IMR-90 (cell line): ENCODE measurements at regions not wholly inside any gene's neighbourhood (a gene's known extent, or its start where the extent isn't known, plus 50 kb on each side); places are given as distances from the start of the nearest gene placed in this dataset.

Experiments
- ATAC-seq: fragments of 200-7000 bp; cut with Tn5 transposase; 2 replicates; pipeline ENCODE4 v1.9.1; 2020; ENCODE audit warnings: low read depth, mild to moderate bottlenecking, moderate library complexity
- BruUV-seq: library from RNA; stranded (reverse); fragments of 400-500 nt; replicated peaks from 2 replicates; lab custom pipeline; 2021; lab: Mats Ljungman, UMichigan
- CTCF ChIA-PET: fragments of 300-600 bp; formaldehyde crosslinking; extraction: SDS; loops from one replicate; lab custom pipeline; 2021; ENCODE audit warnings: antibody characterized with exemption; lab: Yijun Ruan, JAX
- POLR2A ChIA-PET: fragments of 300-600 bp; sonication (Branson Sonifier 250); formaldehyde crosslinking; loops from one replicate; lab custom pipeline; 2022; ENCODE audit warnings: antibody characterized with exemption; ENCODE audit not compliant: unreplicated experiment; lab: Charles Lee
- DNase-seq: peaks from one replicate; pipeline ENCODE4 v3.0.0; 2013
- H2AFZ ChIP-seq: replicated peaks from 2 replicates; pipeline ENCODE3; 2013; ENCODE audit warnings: low read length, mild to moderate bottlenecking; ENCODE audit not compliant: poor library complexity
- H2AK5ac ChIP-seq: 2 replicates; pipeline ENCODE4 v1.6.1; 2013; ENCODE audit warnings: low read depth, low read length, inconsistent platforms
- H2AK9ac ChIP-seq: replicated peaks from 2 replicates; pipeline ENCODE3; 2013; ENCODE audit warnings: mild to moderate bottlenecking, low read depth, low read length, moderate library complexity; ENCODE audit not compliant: poor library complexity
- H2BK120ac ChIP-seq: 2 replicates; pipeline ENCODE4 v1.6.1; 2013; ENCODE audit warnings: low read depth, low read length, inconsistent platforms
- H2BK15ac ChIP-seq: 3 replicates; pipeline ENCODE4 v1.6.1; 2013; ENCODE audit warnings: low read depth, low read length, inconsistent platforms
- H2BK20ac ChIP-seq: 2 replicates; pipeline ENCODE4 v1.6.1; 2013; ENCODE audit warnings: low read depth, mild to moderate bottlenecking, inconsistent platforms, low read length, moderate library complexity
- H2BK5ac ChIP-seq: 2 replicates; pipeline ENCODE4 v1.6.1; 2013; ENCODE audit warnings: mild to moderate bottlenecking, low read depth, low read length, inconsistent platforms; ENCODE audit not compliant: poor library complexity, severe bottlenecking
- H3K14ac ChIP-seq: replicated peaks from 2 replicates; pipeline ENCODE4 v1.6.1; 2013; ENCODE audit warnings: low read depth, low read length, inconsistent platforms
- H3K18ac ChIP-seq: 2 replicates; pipeline ENCODE4 v1.6.1; 2013; ENCODE audit warnings: low read depth, low read length, control low read depth
- H3K23ac ChIP-seq: 2 replicates; pipeline ENCODE4 v1.6.1; 2013; ENCODE audit warnings: low read depth, low read length, inconsistent platforms
- H3K27ac ChIP-seq: 2 replicates; pipeline ENCODE4 v1.5.1; 2013; ENCODE audit warnings: mild to moderate bottlenecking, control low read depth, low read length; ENCODE audit not compliant: insufficient read depth
- H3K27me3 ChIP-seq: 2 replicates; pipeline ENCODE4 v1.6.1; 2013; ENCODE audit warnings: low read length; ENCODE audit not compliant: control insufficient read depth, insufficient read depth
- H3K36me3 ChIP-seq: 2 replicates; pipeline ENCODE4 v1.6.1; 2013; ENCODE audit warnings: low read length, mixed read lengths; ENCODE audit not compliant: control insufficient read depth, insufficient read depth
- H3K4ac ChIP-seq: 2 replicates; pipeline ENCODE4 v1.6.1; 2013; ENCODE audit warnings: low read depth, low read length, inconsistent platforms
- H3K4me1 ChIP-seq: 2 replicates; pipeline ENCODE4 v1.6.1; 2013; ENCODE audit warnings: low read length, mixed read lengths; ENCODE audit not compliant: control insufficient read depth, insufficient read depth
- H3K4me2 ChIP-seq: 2 replicates; pipeline ENCODE4 v1.6.1; 2013; ENCODE audit warnings: low read depth, mild to moderate bottlenecking, control low read depth, low read length, moderate library complexity
- H3K4me3 ChIP-seq: 2 replicates; pipeline ENCODE4 v1.5.1; 2013; ENCODE audit warnings: low read depth, mild to moderate bottlenecking, control low read depth, low read length, moderate library complexity; ENCODE audit not compliant: insufficient read depth
- H3K56ac ChIP-seq: 2 replicates; pipeline ENCODE4 v1.6.1; 2013; ENCODE audit warnings: low read length, inconsistent platforms; ENCODE audit not compliant: insufficient read depth; ENCODE audit errors: extremely low read depth
- H3K79me1 ChIP-seq, 2 experiments: 2 replicates each; pipeline ENCODE4 v1.6.1; 2013; ENCODE audit warnings: low read length in 2 of 2, inconsistent platforms in 1 of 2, low read depth in 1 of 2
- H3K9ac ChIP-seq: 2 replicates; pipeline ENCODE4 v1.6.1; 2013; ENCODE audit warnings: low read depth, low read length, control low read depth
- H3K9me1 ChIP-seq: 2 replicates; pipeline ENCODE4 v1.6.1; 2013; ENCODE audit warnings: low read length, inconsistent platforms; ENCODE audit not compliant: insufficient read depth
- H3K9me3 ChIP-seq: 2 replicates; pipeline ENCODE4 v1.6.1; 2013; ENCODE audit warnings: low read length; ENCODE audit not compliant: control insufficient read depth, insufficient read depth
- H4K20me1 ChIP-seq: 2 replicates; pipeline ENCODE4 v1.6.1; 2013; ENCODE audit warnings: low read length, inconsistent platforms; ENCODE audit not compliant: insufficient read depth
- H4K5ac ChIP-seq: 2 replicates; pipeline ENCODE4 v1.6.1; 2013; ENCODE audit warnings: mild to moderate bottlenecking, low read depth, low read length, control low read depth
- H4K8ac ChIP-seq, 2 experiments: 2 replicates each; pipeline ENCODE4 v1.6.1; 2013; ENCODE audit warnings: low read depth in 2 of 2, low read length in 2 of 2, control low read depth in 1 of 2, inconsistent platforms in 1 of 2
- H4K91ac ChIP-seq: 2 replicates; pipeline ENCODE4 v1.6.1; 2013; ENCODE audit warnings: low read depth, low read length, inconsistent platforms; ENCODE audit not compliant: insufficient read depth
- BHLHE40 ChIP-seq: fragments of 150-350 bp; IDR thresholded peaks from 2 replicates; pipeline ENCODE4 v1.6.1; 2016; ENCODE audit warnings: mild to moderate bottlenecking, low read depth, low read length
- CEBPB ChIP-seq: IDR thresholded peaks from 2 replicates; pipeline ENCODE4 v1.6.1; 2012; ENCODE audit warnings: low read depth, low read length, improper control_type of control experiment
- CHD1 ChIP-seq: IDR thresholded peaks from 2 replicates; pipeline ENCODE4 v1.6.1; 2012; ENCODE audit warnings: low read depth, low read length, improper control_type of control experiment
- CTCF ChIP-seq: conservative IDR thresholded peaks from 2 replicates; pipeline ENCODE4 v1.5.1; 2012; ENCODE audit warnings: mild to moderate bottlenecking, low read depth, low read length, improper control_type of control experiment
- ELK1 ChIP-seq: fragments of 150-350 bp; IDR thresholded peaks from 2 replicates; pipeline ENCODE4 v1.6.1; 2016; ENCODE audit warnings: low read depth, mild to moderate bottlenecking, low read length, moderate library complexity, borderline replicate concordance
- FOS ChIP-seq: fragments of 150-350 bp; IDR thresholded peaks from 2 replicates; pipeline ENCODE4 v1.6.1; 2016; ENCODE audit warnings: low read depth, low read length
- MAFK ChIP-seq: IDR thresholded peaks from 2 replicates; pipeline ENCODE4 v1.6.1; 2012; ENCODE audit warnings: low read depth, low read length, improper control_type of control experiment
- MAZ ChIP-seq: IDR thresholded peaks from 2 replicates; pipeline ENCODE4 v1.6.1; 2012; ENCODE audit warnings: low read depth, mild to moderate bottlenecking, low read length, improper control_type of control experiment, moderate library complexity, borderline replicate concordance
- MXI1 ChIP-seq: IDR thresholded peaks from 2 replicates; pipeline ENCODE4 v1.6.1; 2012; ENCODE audit warnings: low read depth, mild to moderate bottlenecking, low read length, moderate library complexity, borderline replicate concordance
- NFE2L2 ChIP-seq: fragments of 150-350 bp; IDR thresholded peaks from 2 replicates; pipeline ENCODE4 v1.6.1; 2016; ENCODE audit warnings: low read depth, mild to moderate bottlenecking, low read length
- POLR2A ChIP-seq: IDR thresholded peaks from 2 replicates; pipeline ENCODE4 v1.6.1; 2012; ENCODE audit warnings: mild to moderate bottlenecking, low read depth, low read length
- RAD21 ChIP-seq: IDR thresholded peaks from 2 replicates; pipeline ENCODE4 v1.6.1; 2012; ENCODE audit warnings: low read length, improper control_type of control experiment
- RCOR1 ChIP-seq: IDR thresholded peaks from 2 replicates; pipeline ENCODE4 v1.6.1; 2012; ENCODE audit warnings: mild to moderate bottlenecking, low read length, improper control_type of control experiment; ENCODE audit not compliant: insufficient replicate concordance
- RFX5 ChIP-seq: IDR thresholded peaks from 2 replicates; pipeline ENCODE4 v1.8.0; 2012; ENCODE audit warnings: low read depth, mild to moderate bottlenecking, low read length, moderate library complexity
- SMC3 ChIP-seq: fragments of 150-350 bp; IDR thresholded peaks from 2 replicates; pipeline ENCODE4 v1.6.1; 2016; ENCODE audit warnings: low read depth, mild to moderate bottlenecking, antibody characterized with exemption, low read length, moderate library complexity
- USF2 ChIP-seq: fragments of 150-350 bp; IDR thresholded peaks from 2 replicates; pipeline ENCODE4 v1.6.1; 2017; ENCODE audit warnings: mild to moderate bottlenecking, antibody characterized with exemption, low read length, low read depth
- WGBS, 2 experiments: methylation state at CpG; one replicate each; pipeline versions ENCODE4 v1.1.5 to v1.1.7; 2013; ENCODE audit warnings: missing lambda C conversion rate in 2 of 2; ENCODE audit not compliant: insufficient read length in 1 of 2; ENCODE audit errors: extremely low coverage in 2 of 2; 5-methylcytosine and 5-hydroxymethylcytosine counted together
- dilution Hi-C: fragments of 300-500 bp; cut with HindIII; formaldehyde crosslinking; loops from one replicate; pipeline ENCODE4 v1.14.3; 2018; ENCODE audit warnings: low sequenced_read_pairs; ENCODE audit not compliant: unreplicated experiment
- in situ Hi-C: fragments of 300-500 bp; cut with MboI; formaldehyde crosslinking; loops from 3 replicates; pipeline ENCODE4 v1.14.3; 2019; ENCODE audit warnings: low sequenced_read_pairs, inconsistent platforms, mixed read lengths
- intact Hi-C: fragments of 100-400 bp; cut with micrococcal nuclease; formaldehyde crosslinking; loops from 2 replicates; pipeline ENCODE4 v1.10.0; 2022

GRCh38 chr6:112761740-112762139 lies 414.6 kb downstream of the RFPL4B start:
- H3K56ac ChIP-seq: no peak overlapping the region
- no peak for TF ChIP-seq RFX5
- TF ChIP-seq NFE2L2: no peak
- no peak for TF ChIP-seq RAD21
- TF ChIP-seq ELK1: no peak
- no peak for TF ChIP-seq BHLHE40
- TF ChIP-seq CTCF: no peak
- no peak for TF ChIP-seq CEBPB
- TF ChIP-seq USF2: no peak
- no peak for TF ChIP-seq CHD1
- TF ChIP-seq FOS: no peak
- no peak for TF ChIP-seq MAZ
- no peak for TF ChIP-seq MAFK
- no peak for TF ChIP-seq RCOR1
- TF ChIP-seq SMC3: no peak
- no peak for TF ChIP-seq MXI1
- TF ChIP-seq POLR2A: no peak
- no peak overlapping the region for H4K8ac ChIP-seq
- H3K23ac ChIP-seq: no peak overlapping the region
- no peak overlapping the region for H3K27ac ChIP-seq
- BruUV-seq: no TSS peak
- in situ Hi-C loops: no loop called here
- no peak overlapping the region for H2AFZ ChIP-seq
- H3K79me1 ChIP-seq: no peaks in the 10 kb centered on the region
- no peak overlapping the region for H3K4ac ChIP-seq
- ATAC-seq: no peak
- H2BK120ac ChIP-seq: peak overlapping the region; percentile 13; the same call in 1 of the 2 replicates
- ChIA-PET CTCF (no interaction called here), POLR2A (no interaction called here)
- no peaks in the 10 kb centered on the region; the same call in 1 of the 2 replicates for H3K9me3 ChIP-seq
- no peak overlapping the region for H3K9ac ChIP-seq
- H3K14ac ChIP-seq: no peak overlapping the region
- dilution Hi-C loops: no loop called here
- DNase-seq: no peak
- H2BK15ac ChIP-seq: no peak overlapping the region
- no peak overlapping the region for H2AK9ac ChIP-seq
- H3K9me1 ChIP-seq: no peaks in the 10 kb centered on the region
- no peak overlapping the region for H4K5ac ChIP-seq
- no peak overlapping the region for H3K4me2 ChIP-seq
- H4K20me1 ChIP-seq: no peaks in the 10 kb centered on the region
- H2AK5ac ChIP-seq: no peak overlapping the region
- H3K18ac ChIP-seq: no peak overlapping the region
- H2BK5ac ChIP-seq: no peak overlapping the region
- H3K4me3 ChIP-seq: no peak overlapping the region
- intact Hi-C loops: no loop called here
- no peaks in the 10 kb centered on the region for H3K27me3 ChIP-seq
- no peaks in the 10 kb centered on the region for H3K36me3 ChIP-seq
- H2BK20ac ChIP-seq: 0 out of 2 replicates have a peak overlapping the region, but pooled peaks have one; percentile 25
- no peaks in the 10 kb centered on the region for H3K4me1 ChIP-seq
- H4K91ac ChIP-seq: no peak overlapping the region
- WGBS, 2 experiments: no CpG with 5 or more reads among the region's 2 CpGs
